ENCODE measurements at regions not wholly inside any gene's neighbourhood (a gene's known extent, or its start where the extent isn't known, plus 50 kb on each side); places are given as distances from the start of the nearest gene placed in this dataset.
A peak's percentile ranks its signal among the peaks of the same experiment; 100 is the strongest.

DNA sequence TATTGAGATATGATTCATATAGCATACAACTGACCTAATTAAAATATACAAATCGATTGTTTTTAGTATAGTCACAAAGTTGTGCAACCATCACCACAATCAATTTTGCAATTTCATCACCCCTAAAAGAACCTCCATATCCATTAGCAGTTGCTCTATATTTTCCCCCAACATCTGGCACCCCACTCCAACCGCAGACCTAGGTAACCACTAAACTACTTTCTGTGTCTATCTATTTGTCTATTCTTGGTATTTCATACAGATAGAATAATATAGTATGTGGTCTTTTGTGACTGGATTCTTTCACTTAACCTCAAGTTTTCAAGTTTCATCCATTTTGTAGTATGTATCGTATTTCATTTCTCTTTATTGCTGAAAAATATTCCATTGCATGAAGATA lies 126.0 kb upstream of the CRY1 start:
- H3K4me3 ChIP-seq (ENCODE audit: insufficient read depth, low read length) = no peak overlapping the region
- no peak overlapping the region for H2AFZ ChIP-seq (ENCODE audit: low read length)
- TF ChIP-seq CTCF (IDR thresholded peaks at IDR 0.05; ENCODE audit: extremely low read depth, low read depth, low read length) = no peak
- no peaks in the 10 kb centered on the region for H3K9me3 ChIP-seq (ENCODE audit: low read depth, low read length)
- no peaks in the 10 kb centered on the region for H4K20me1 ChIP-seq (ENCODE audit: insufficient read depth, low read length)
- no peaks in the 10 kb centered on the region for H3K79me2 ChIP-seq (ENCODE audit: insufficient read depth, low read length)
- peaks cover 12% of the 10 kb centered on the region for H3K27me3 ChIP-seq (ENCODE audit: insufficient read depth, low read length)
- H3K4me2 ChIP-seq (ENCODE audit: insufficient read depth, low read length) = no peak overlapping the region
- DNase-seq (ENCODE audit: insufficient read length, low spot score, missing footprints) = no peak
- H3K36me3 ChIP-seq (ENCODE audit: insufficient read depth, low read length) = no peaks in the 10 kb centered on the region
- H3K27ac ChIP-seq (ENCODE audit: low read depth, low read length) = no peak overlapping the region
- peaks cover 2% of the 10 kb centered on the region for H3K4me1 ChIP-seq (ENCODE audit: insufficient read depth, low read length)

- Histone ChIP-seq H3K36me3 (ENCODE audit: insufficient read depth, low read length) (no peaks in the 10 kb centered on the region), H2AFZ (ENCODE audit: low read length) (no peak overlapping the region), H3K4me1 (ENCODE audit: insufficient read depth, low read length) (no peaks in the 10 kb centered on the region), H3K4me3 (ENCODE audit: insufficient read depth, low read length) (no peak overlapping the region), H3K79me2 (ENCODE audit: insufficient read depth, low read length) (no peaks in the 10 kb centered on the region), H3K4me2 (ENCODE audit: insufficient read depth, low read length) (no peak overlapping the region), H3K27ac (ENCODE audit: low read depth, low read length) (no peak overlapping the region), H3K9me3 (ENCODE audit: low read depth, low read length) (no peaks in the 10 kb centered on the region), H4K20me1 (ENCODE audit: insufficient read depth, low read length) (no peaks in the 10 kb centered on the region), H3K27me3 (ENCODE audit: insufficient read depth, low read length) (peaks cover 12% of the 10 kb centered on the region)
- DNase-seq (ENCODE audit: insufficient read length, low spot score, missing footprints) = no peak
- no peak for TF ChIP-seq CTCF (IDR thresholded peaks at IDR 0.05; ENCODE audit: extremely low read depth, low read depth, low read length)
Measured at GRCh38 chr12:107221913-107222312, 128.6 kb upstream of the CRY1 start.

DNA sequence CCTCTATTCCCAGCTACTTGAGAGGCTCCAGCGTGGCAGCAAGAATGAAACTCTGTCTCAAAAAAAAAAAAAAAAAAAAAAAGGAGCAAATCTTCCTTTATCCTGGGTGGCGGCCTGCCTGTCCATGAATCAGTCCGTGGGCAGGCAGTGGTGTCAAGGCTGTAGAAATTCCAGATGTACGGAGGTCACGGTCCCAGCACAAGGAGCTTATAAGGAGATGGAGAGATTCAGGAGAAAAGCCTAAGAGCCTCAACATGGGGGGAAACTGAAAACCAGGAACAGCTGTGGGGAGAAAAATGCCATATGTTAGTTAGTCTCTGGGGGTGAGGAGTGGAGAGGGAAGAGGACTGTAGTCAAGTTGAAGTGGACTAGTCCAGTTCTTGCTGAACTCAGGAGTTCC lies 130.5 kb upstream of the CRY1 start:
- DNase-seq (ENCODE audit: insufficient read length, low spot score, missing footprints) = peak; percentile 65
- H3K4me2 ChIP-seq (ENCODE audit: insufficient read depth, low read length) = no peak overlapping the region
- H3K27me3 ChIP-seq (ENCODE audit: insufficient read depth, low read length) = peaks cover 15% of the 10 kb centered on the region
- H4K20me1 ChIP-seq (ENCODE audit: insufficient read depth, low read length) = no peaks in the 10 kb centered on the region
- H3K9me3 ChIP-seq (ENCODE audit: low read depth, low read length) = no peaks in the 10 kb centered on the region
- H3K36me3 ChIP-seq (ENCODE audit: insufficient read depth, low read length) = no peaks in the 10 kb centered on the region
- H3K4me3 ChIP-seq (ENCODE audit: insufficient read depth, low read length) = no peak overlapping the region
- no peak overlapping the region for H2AFZ ChIP-seq (ENCODE audit: low read length)
- no peak for TF ChIP-seq CTCF (IDR thresholded peaks at IDR 0.05; ENCODE audit: extremely low read depth, low read depth, low read length)
- no peak overlapping the region for H3K27ac ChIP-seq (ENCODE audit: low read depth, low read length)
- no peaks in the 10 kb centered on the region for H3K4me1 ChIP-seq (ENCODE audit: insufficient read depth, low read length)
- no peaks in the 10 kb centered on the region for H3K79me2 ChIP-seq (ENCODE audit: insufficient read depth, low read length)

DNA sequence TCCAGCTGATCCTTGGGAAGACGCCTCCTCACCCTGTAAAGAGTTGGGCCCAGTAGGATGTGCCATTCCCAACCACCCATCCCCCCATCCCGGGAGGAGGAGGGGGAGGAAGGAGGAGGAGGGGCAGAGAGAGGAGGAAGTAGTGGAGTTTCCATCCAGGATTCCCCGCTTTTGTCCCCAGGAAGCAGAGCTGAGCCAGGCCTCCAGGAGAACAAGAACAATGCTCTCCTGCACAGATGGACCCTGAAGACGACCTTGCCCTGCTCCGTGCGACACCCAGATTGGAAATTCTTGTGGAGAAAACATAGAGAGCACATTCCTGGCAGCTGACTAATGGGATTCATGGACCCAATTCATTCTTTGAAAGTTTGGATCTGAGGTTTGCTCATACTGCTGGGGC lies 132.3 kb upstream of the CRY1 start:
- Histone ChIP-seq H3K27me3 (ENCODE audit: insufficient read depth, low read length) (peaks cover 17% of the 10 kb centered on the region), H3K36me3 (ENCODE audit: insufficient read depth, low read length) (no peaks in the 10 kb centered on the region), H2AFZ (ENCODE audit: low read length) (no peak overlapping the region), H3K4me3 (ENCODE audit: insufficient read depth, low read length) (no peak overlapping the region), H3K27ac (ENCODE audit: low read depth, low read length) (no peak overlapping the region), H3K9me3 (ENCODE audit: low read depth, low read length) (no peaks in the 10 kb centered on the region), H3K79me2 (ENCODE audit: insufficient read depth, low read length) (no peaks in the 10 kb centered on the region), H3K4me2 (ENCODE audit: insufficient read depth, low read length) (no peak overlapping the region), H3K4me1 (ENCODE audit: insufficient read depth, low read length) (no peaks in the 10 kb centered on the region), H4K20me1 (ENCODE audit: insufficient read depth, low read length) (no peaks in the 10 kb centered on the region)
- TF ChIP-seq CTCF (IDR thresholded peaks at IDR 0.05; ENCODE audit: extremely low read depth, low read depth, low read length) = no peak
- peak; percentile 46 for DNase-seq (ENCODE audit: insufficient read length, low spot score, missing footprints)
